ENCODE measurements at regions not wholly inside any gene's neighbourhood (a gene's known extent, or its start where the extent isn't known, plus 50 kb on each side); places are given as distances from the start of the nearest gene placed in this dataset.

- TF ChIP-seq, protein P1, sequence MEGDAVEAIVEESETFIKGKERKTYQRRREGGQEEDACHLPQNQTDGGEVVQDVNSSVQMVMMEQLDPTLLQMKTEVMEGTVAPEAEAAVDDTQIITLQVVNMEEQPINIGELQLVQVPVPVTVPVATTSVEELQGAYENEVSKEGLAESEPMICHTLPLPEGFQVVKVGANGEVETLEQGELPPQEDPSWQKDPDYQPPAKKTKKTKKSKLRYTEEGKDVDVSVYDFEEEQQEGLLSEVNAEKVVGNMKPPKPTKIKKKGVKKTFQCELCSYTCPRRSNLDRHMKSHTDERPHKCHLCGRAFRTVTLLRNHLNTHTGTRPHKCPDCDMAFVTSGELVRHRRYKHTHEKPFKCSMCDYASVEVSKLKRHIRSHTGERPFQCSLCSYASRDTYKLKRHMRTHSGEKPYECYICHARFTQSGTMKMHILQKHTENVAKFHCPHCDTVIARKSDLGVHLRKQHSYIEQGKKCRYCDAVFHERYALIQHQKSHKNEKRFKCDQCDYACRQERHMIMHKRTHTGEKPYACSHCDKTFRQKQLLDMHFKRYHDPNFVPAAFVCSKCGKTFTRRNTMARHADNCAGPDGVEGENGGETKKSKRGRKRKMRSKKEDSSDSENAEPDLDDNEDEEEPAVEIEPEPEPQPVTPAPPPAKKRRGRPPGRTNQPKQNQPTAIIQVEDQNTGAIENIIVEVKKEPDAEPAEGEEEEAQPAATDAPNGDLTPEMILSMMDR (IDR thresholded peaks at IDR 0.05) = no peak
- TF ChIP-seq POLR2AphosphoS5 (IDR thresholded peaks at IDR 0.05; ENCODE audit: low read depth, low read length) (no peak), SIN3A (IDR thresholded peaks at IDR 0.05; ENCODE audit: borderline replicate concordance, insufficient read depth, low read depth, low read length) (no peak), REST (IDR thresholded peaks at IDR 0.05; ENCODE audit: insufficient read depth in 1 of 2, low read depth in 2 of 2, low read length in 1 of 2) (no peak), TCF7L2 (IDR thresholded peaks at IDR 0.05; ENCODE audit: low read depth, low read length) (no peak)
Observed at GRCh38 chr3:10597733-10598132, 92.3 kb upstream of the ATP2B2 start.
